ENCODE measurements at regions not wholly inside any gene's neighbourhood (a gene's known extent, or its start where the extent isn't known, plus 50 kb on each side); places are given as distances from the start of the nearest gene placed in this dataset.
"Not testable (repeated sequence)": the region's sequence is repeated elsewhere in the genome, so short reads cannot be mapped to it uniquely, and the experiment has no call there.

DNA sequence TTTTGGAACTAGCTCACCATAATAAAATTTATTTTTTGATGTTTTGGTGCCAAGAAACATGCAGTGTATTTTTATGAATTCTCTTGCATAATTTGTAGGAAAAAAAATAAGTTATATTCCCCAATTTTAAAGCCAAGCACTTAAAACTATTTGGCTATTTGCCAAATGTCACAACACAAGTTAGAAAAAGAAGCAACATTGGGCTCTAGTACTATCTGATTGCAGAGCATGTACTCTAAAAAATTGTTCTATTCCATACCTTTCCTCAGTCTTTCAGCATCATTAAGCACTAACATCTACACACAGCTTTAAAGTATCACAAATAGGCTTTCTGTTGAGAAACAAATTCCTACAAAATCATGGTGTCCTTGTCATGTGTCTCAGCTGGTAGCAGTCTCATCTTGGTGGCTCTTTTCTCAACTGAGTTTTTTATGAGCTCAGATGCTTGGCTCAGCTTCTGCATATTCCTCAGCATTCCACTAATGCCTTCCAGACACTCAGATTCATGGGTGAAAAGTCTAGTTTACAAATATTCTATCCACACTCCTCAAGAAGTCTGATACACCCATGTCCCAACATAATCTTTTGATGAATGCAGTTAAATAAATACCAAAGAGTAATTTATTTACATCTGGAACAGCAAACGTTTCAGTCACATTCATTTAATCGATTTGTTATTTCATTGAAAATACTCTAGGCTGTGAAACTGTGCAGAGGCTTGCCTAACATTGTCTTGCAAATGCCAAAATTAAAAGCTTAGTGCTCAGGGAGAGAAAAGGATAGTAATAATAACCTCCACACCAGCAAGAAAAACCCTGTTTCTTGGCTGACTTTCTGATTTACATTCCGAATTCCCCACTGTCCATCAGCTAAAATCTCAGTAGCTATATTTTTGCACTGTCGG lies 2209.9 kb downstream of the PCDH7 start:
- DNase-seq (ENCODE audit: low spot score) = no peak
- intact Hi-C loops (cut with DNase I) = no loop called here

DNA sequence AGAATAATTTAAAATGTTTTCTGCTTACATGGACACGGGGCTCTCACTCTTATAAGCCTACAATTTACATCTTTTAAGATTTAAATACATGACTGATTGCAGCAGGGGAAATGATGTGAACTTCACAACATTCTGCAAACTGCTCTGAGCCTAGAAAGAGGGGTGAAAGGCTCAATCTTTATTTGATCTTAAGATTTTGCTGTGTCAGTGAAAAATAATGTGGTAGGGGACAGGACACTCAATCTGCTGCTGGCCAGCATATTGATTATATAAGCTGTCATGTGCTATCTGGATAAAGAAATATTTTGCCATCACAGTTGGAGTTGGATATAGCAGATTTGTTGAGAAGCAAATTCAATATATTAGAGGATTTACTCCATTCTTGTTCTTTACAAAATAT lies 2210.5 kb downstream of the PCDH7 start:
- intact Hi-C loops (cut with DNase I) = no loop called here
- DNase-seq (ENCODE audit: low spot score) = no peak

DNA sequence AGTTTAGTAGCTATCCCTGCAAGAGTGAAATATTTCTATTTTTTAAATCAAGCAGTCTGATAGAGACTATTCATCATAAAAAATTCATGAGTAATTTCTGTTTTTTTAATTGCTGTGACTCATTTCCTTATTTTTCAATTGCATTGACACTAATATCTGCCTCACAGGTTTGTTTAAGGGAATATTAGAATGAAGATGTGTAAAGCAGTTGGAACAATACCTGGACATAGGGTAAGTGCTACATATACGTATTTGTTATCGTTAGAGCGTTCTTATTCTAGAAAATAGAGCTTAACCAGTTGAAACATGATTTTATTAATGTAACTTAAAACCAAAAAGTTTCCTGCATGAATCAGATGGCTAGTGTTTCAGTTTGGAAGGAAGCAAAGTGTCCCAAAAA lies 2211.3 kb downstream of the PCDH7 start:
- intact Hi-C loops (cut with DNase I) = no loop called here
- no peak for DNase-seq (ENCODE audit: low spot score)

GRCh38 chr4:32932156-32932555 lies 2212.0 kb downstream of the PCDH7 start:
- no peak for DNase-seq (ENCODE audit: low spot score)
- intact Hi-C loops (cut with DNase I) = loop anchor here in 1 of 2 donors (1.0 kb wide), 1 partner anchor 26 kb away; no protein-coding TSS in a partner anchor

GRCh38 chr4:32939222-32939621 lies 2219.1 kb downstream of the PCDH7 start:
- DNase-seq (ENCODE audit: low spot score); intact Hi-C loops (cut with DNase I): not testable (repeated sequence)

- intact Hi-C loops (cut with DNase I) = no loop called here
These were observed 2230.7 kb downstream of the PCDH7 start for GRCh38 chr4:32950866-32951265.

GRCh38 chr4:32958586-32958985 lies 2238.4 kb downstream of the PCDH7 start:
- no peak for DNase-seq (ENCODE audit: low spot score)
- intact Hi-C loops (cut with DNase I) = loop anchor here in 1 of 2 donors (1.0 kb wide), 1 partner anchor 26 kb away; no protein-coding TSS in a partner anchor

More at GRCh38 chr4:32950866-32951265, 2230.7 kb downstream of the PCDH7 start:
- no peak for DNase-seq (ENCODE audit: low spot score)

- DNase-seq (ENCODE audit: low spot score) = no peak
- intact Hi-C loops (cut with DNase I) = no loop called here
These were observed 2241.9 kb downstream of the PCDH7 start for GRCh38 chr4:32962100-32962499.

- intact Hi-C loops (cut with DNase I) = no loop called here
- no peak for DNase-seq (ENCODE audit: low spot score)
These were observed 2265.1 kb downstream of the PCDH7 start for GRCh38 chr4:32985256-32985655.

DNA sequence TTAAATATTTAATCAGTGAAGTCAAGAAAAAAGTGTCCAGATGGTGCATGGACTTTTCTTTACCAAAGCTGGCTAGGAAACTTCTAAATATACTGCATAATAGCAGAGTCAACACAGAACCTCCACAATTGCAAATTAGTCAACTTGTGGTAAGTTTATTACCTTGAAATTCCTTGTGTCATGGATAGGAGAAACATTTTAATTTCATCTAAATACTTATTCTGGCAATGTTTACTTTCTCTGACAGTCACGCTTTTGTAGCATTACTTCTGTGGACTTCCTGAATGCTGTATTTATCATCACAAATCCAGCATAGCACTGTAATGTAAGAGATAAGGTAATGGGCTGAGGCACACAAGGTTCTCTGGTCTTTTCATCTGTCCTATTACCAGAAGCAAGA lies 2266.1 kb downstream of the PCDH7 start:
- intact Hi-C loops (cut with DNase I) = no loop called here
- DNase-seq (ENCODE audit: low spot score) = no peak

GRCh38 chr4:32987111-32987510 lies 2266.9 kb downstream of the PCDH7 start:
- no peak for DNase-seq (ENCODE audit: low spot score)
- intact Hi-C loops (cut with DNase I) = no loop called here

DNA sequence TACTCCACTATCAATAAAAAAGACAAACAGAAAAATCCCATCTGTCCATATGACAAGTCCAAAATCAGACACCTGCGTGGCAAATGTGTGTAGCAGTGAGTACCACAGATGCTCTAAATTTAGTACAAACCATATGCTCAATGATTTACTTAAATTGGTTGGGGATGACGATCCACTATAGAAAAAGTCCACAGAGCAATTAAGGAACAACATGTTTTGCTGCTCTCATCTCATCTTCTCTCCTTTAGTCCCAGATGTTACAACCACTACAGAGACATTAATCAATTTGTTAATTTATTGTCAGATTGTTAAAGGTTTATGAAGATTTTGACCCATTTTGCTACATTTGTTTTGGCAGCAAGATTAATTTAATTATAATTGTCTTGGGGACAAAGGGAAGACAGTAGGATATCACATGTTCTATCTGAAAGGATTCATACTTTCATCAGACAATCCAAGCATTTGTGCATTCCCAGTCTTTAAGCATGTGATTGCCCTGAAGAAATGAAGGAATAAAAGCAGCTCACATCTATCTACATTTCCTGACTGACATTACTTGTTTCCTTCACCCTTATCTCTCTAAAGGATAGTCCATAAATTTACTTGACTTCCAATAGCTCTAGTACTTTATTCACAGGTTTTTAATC lies 2268.1 kb downstream of the PCDH7 start:
- DNase-seq (ENCODE audit: low spot score) = no peak
- intact Hi-C loops (cut with DNase I) = no loop called here

- DNase-seq (ENCODE audit: low spot score) = no peak
- intact Hi-C loops (cut with DNase I) = no loop called here
These were observed 2271.5 kb downstream of the PCDH7 start for GRCh38 chr4:32991663-32992062.

DNA sequence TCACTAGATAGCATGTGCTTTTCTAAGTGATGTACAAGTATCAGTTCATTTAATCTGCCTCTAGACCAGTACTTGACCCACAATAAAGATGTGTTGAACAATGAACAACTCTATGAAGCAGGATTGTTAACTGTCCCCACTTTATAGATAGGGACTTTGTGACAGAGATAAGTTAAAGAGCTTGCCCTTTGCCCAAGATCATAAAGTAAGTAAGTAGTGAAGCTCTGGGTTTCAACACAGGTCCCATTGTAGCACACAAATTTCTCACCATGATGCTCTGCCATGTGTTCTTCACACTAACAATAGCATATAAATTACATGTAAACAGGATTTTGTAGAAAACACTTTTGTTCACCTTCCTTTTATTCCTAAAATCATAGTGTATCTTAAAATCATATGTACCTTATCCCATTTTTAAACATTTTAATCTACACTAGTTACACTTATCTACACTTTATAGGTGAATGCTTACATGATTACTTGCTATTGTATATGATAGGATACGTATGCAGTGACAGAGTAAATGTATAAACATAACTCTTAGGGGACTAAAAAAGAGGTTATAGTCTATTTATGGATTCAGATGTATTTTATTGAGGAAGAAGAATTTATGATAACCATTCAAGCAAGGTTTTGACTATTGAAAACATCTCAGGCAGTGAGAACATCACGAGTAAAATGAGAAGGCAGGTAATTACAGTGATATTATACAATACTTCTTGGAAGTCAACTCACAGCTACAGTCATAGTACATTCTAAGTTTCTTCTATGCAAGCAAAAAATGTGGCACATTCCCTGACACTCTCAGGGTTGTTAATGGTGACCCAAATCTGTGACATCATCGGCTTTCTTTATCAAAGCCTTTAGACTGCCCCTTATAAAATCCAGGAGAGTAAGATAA lies 2275.1 kb downstream of the PCDH7 start:
- DNase-seq (ENCODE audit: low spot score) = no peak

GRCh38 chr4:33013282-33013681 lies 2293.1 kb downstream of the PCDH7 start:
- no peak for DNase-seq (ENCODE audit: low spot score)

More for the DNA sequence above, 2275.1 kb downstream of the PCDH7 start:
- intact Hi-C loops (cut with DNase I) = no loop called here

DNA sequence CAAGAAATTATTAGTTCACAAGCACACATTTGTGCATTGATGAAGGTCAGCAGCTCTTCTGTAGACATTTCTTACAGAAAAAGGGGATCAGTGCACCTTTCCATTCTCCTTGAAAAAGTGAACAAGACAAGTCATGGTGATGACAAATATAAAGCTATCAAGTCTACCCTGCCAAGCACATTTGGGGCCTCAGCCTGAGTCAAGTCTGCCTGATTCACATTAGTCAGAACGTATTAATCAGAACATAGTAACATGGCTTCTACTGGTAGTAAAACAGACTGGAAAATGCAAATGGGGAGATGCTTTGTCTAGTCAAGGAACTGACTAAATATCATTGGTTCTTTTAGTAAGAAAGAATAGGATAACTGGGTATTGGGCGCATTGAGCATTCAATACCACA lies 2305.1 kb downstream of the PCDH7 start:
- intact Hi-C loops (cut with DNase I) = no loop called here
- DNase-seq (ENCODE audit: low spot score) = no peak

More at GRCh38 chr4:33013282-33013681, 2293.1 kb downstream of the PCDH7 start:
- intact Hi-C loops (cut with DNase I) = no loop called here

DNA sequence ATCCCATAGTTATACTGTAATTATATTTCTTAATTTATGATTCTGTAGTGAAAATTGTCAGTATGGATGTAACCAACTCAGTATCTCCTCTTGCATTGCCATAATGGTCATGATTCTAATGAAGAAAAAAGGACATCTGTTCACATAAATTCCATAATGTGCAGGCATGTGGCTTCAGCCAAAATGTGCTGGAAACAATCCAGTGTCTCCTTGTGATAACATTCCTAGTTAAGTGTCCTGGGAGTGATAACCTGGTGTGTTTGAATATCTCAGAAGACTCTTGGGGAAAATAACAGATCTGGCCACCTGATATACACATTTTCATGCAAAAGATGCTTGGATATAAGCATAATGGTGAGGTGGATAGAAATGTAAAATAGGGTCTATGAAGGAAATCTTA lies 2309.8 kb downstream of the PCDH7 start:
- DNase-seq (ENCODE audit: low spot score) = no peak
- intact Hi-C loops (cut with DNase I) = no loop called here

- intact Hi-C loops (cut with DNase I) = no loop called here
- no peak for DNase-seq (ENCODE audit: low spot score)
These were observed 2311.2 kb downstream of the PCDH7 start for GRCh38 chr4:33031328-33031727.

GRCh38 chr4:33037464-33037863 lies 2317.3 kb downstream of the PCDH7 start:
- intact Hi-C loops (cut with DNase I) = no loop called here
- DNase-seq (ENCODE audit: low spot score) = no peak

- no peak for DNase-seq (ENCODE audit: low spot score)
- intact Hi-C loops (cut with DNase I) = no loop called here
These were observed 2325.2 kb downstream of the PCDH7 start for GRCh38 chr4:33045334-33045733.
